ENCODE measurements at regions not wholly inside any gene's neighbourhood (a gene's known extent, or its start where the extent isn't known, plus 50 kb on each side); places are given as distances from the start of the nearest gene placed in this dataset.

- TF ChIP-seq CTCF (IDR thresholded peaks at IDR 0.05) (no peak), ZFX (IDR thresholded peaks at IDR 0.05; ENCODE audit: borderline replicate concordance) (no peak)
Measured at GRCh38 chr9:85248514-85249312, 493.0 kb downstream of the AGTPBP1 start.
